Activated CD4-positive, alpha-beta T cell treated with anti-CD3 and anti-CD28 coated beads, Interleukin-2, Interleukin-6, amounts not matched to agents 100 ng/mL and 50 ng/mL, durations not matched to agents 16 hours and 8 hours (primary cell): ENCODE measurements at regions not wholly inside any gene's neighbourhood (a gene's known extent, or its start where the extent isn't known, plus 50 kb on each side); places are given as distances from the start of the nearest gene placed in this dataset.

Experiments
- DNase-seq: peaks from one replicate; pipeline ENCODE4 v3.0.0-alpha.2; 2020

- no peak for DNase-seq
Observed at GRCh38 chr16:48930951-48931553, 321.1 kb upstream of the N4BP1 start.

- DNase-seq: no peak
Observed at GRCh38 chr16:48919791-48920190, 309.8 kb upstream of the N4BP1 start.

- DNase-seq: no peak
Observed at GRCh38 chr16:48918520-48919258, 308.7 kb upstream of the N4BP1 start.

- DNase-seq: no peak
Observed at GRCh38 chr16:48916566-48916965, 306.6 kb upstream of the N4BP1 start.

GRCh38 chr16:48914070-48914469, 304.1 kb upstream of the N4BP1 start:
- DNase-seq: no peak

GRCh38 chr16:48913384-48913783, 303.4 kb upstream of the N4BP1 start:
- DNase-seq: no peak

- no peak for DNase-seq
Observed at GRCh38 chr16:48912360-48912759, 302.4 kb upstream of the N4BP1 start.

GRCh38 chr16:48911700-48912099, 301.7 kb upstream of the N4BP1 start:
- no peak for DNase-seq

GRCh38 chr16:48910214-48910613, 300.2 kb upstream of the N4BP1 start:
- no peak for DNase-seq

- no peak for DNase-seq
Observed at GRCh38 chr16:48909231-48909630, 299.3 kb upstream of the N4BP1 start.

- DNase-seq: no peak
Observed at GRCh38 chr16:48907906-48908634, 298.1 kb upstream of the N4BP1 start.

- DNase-seq: no peak
Observed at GRCh38 chr16:48905632-48906505, 295.9 kb upstream of the N4BP1 start.

GRCh38 chr16:48904333-48904732, 294.4 kb upstream of the N4BP1 start:
- no peak for DNase-seq

- DNase-seq: no peak
Observed at GRCh38 chr16:48903039-48903438, 293.1 kb upstream of the N4BP1 start.

- no peak for DNase-seq
Observed at GRCh38 chr16:48901712-48902374, 291.9 kb upstream of the N4BP1 start.

GRCh38 chr16:48899500-48899899, 289.5 kb upstream of the N4BP1 start:
- DNase-seq: no peak

- no peak for DNase-seq
Observed at GRCh38 chr16:48897698-48898205, 287.8 kb upstream of the N4BP1 start.

GRCh38 chr16:48895142-48895541, 285.2 kb upstream of the N4BP1 start:
- no peak for DNase-seq

- no peak for DNase-seq
Observed at GRCh38 chr16:48892893-48893292, 282.9 kb upstream of the N4BP1 start.

GRCh38 chr16:48887646-48888210, 277.7 kb upstream of the N4BP1 start:
- DNase-seq: no peak

GRCh38 chr16:48885471-48885870, 275.5 kb upstream of the N4BP1 start:
- no peak for DNase-seq

GRCh38 chr16:48881272-48881671, 271.3 kb upstream of the N4BP1 start:
- no peak for DNase-seq
